HepG2 (cell line): ENCODE measurements at regions not wholly inside any gene's neighbourhood (a gene's known extent, or its start where the extent isn't known, plus 50 kb on each side); places are given as distances from the start of the nearest gene placed in this dataset.

Experiments
- ATAC-seq: fragments of 200-7000 bp; cut with Tn5 transposase; 3 replicates; pipeline ENCODE4 v1.9.1; 2020; ENCODE audit warnings: mild to moderate bottlenecking, moderate library complexity
- BruUV-seq: library from RNA; stranded (reverse); fragments of 400-500 nt; replicated peaks from 2 replicates; lab custom pipeline; 2021; lab: Mats Ljungman, UMichigan
- CTCF ChIA-PET: fragments of 300-600 bp; formaldehyde crosslinking; extraction: SDS; loops from one replicate; lab custom pipeline; 2021; ENCODE audit warnings: low total read pairs, inconsistent platforms, low intra/inter-chr PET ratio; lab: Yijun Ruan, JAX
- POLR2A ChIA-PET: fragments of 350-600 bp; sonication (Branson Sonifier 250); formaldehyde crosslinking; loops from one replicate; lab custom pipeline; 2020; ENCODE audit warnings: antibody characterized with exemption, inconsistent platforms; lab: Yijun Ruan, JAX
- DNase-seq: peaks from one replicate; pipeline ENCODE4 v3.0.0-alpha.2; 2015; ENCODE audit warnings: low spot score
- FAIRE-seq: peaks from 3 replicates; lab custom pipeline; 2011; peaks lifted over from hg19 to GRCh38; lab: Jason Lieb, UNC
- H2AFZ ChIP-seq: one replicate; pipeline ENCODE4 v1.6.1; 2011; ENCODE audit warnings: low read length, inconsistent platforms
- H3K27ac ChIP-seq: fragments of 300-600 bp; 3 replicates; pipeline ENCODE4 v1.8.0; 2011; ENCODE audit warnings: mixed run types, mild to moderate bottlenecking, mixed read lengths, low read length, inconsistent platforms; ENCODE audit not compliant: insufficient read depth; ENCODE audit errors: extremely low read length
- H3K27me3 ChIP-seq, 2 experiments: fragments of 200-600 bp in 1 of 2; 2 replicates in 1 of 2; 3 replicates in 1 of 2; pipeline versions ENCODE4 v1.6.0 to v1.8.0; 2011; ENCODE audit warnings: low read length in 2 of 2, mild to moderate bottlenecking in 2 of 2, moderate library complexity in 2 of 2, inconsistent platforms in 1 of 2; ENCODE audit not compliant: insufficient read depth in 2 of 2, control insufficient read depth in 1 of 2
- H3K36me3 ChIP-seq, 2 experiments: fragments of 200-600 bp in 1 of 2; replicated peaks in 1 of 2; 2 replicates in 1 of 2; 3 replicates in 1 of 2; pipeline versions ENCODE4 v1.5.1 to v1.8.0; 2011; ENCODE audit warnings: low read length in 2 of 2, inconsistent platforms in 1 of 2; ENCODE audit not compliant: insufficient read depth in 2 of 2, control insufficient read depth in 1 of 2
- H3K4me1 ChIP-seq: 2 replicates; pipeline ENCODE4 v1.5.1; 2012; ENCODE audit warnings: low read length, inconsistent platforms; ENCODE audit not compliant: insufficient read depth
- H3K4me2 ChIP-seq: 2 replicates; pipeline ENCODE4 v1.6.0; 2011; ENCODE audit warnings: low read depth, low read length, inconsistent platforms
- H3K4me3 ChIP-seq, 3 experiments: fragments of 200-600 bp in 1 of 3; sonication (generic), shearing (Covaris generic) in 1 of 3; replicated peaks in 1 of 3; 2 replicates each; pipeline ENCODE4 v1.5.1; 2011 to 2016; ENCODE audit warnings: low read length in 3 of 3, inconsistent platforms in 2 of 3, low read depth in 2 of 3, mild to moderate bottlenecking in 2 of 3, control low read depth in 1 of 3, mixed read lengths in 1 of 3; ENCODE audit not compliant: insufficient read depth in 1 of 3
- H3K79me2 ChIP-seq: one replicate; pipeline ENCODE4 v1.6.1; 2011; ENCODE audit warnings: low read length, inconsistent platforms; ENCODE audit not compliant: insufficient read depth
- H3K9ac ChIP-seq: 2 replicates; pipeline ENCODE4 v1.6.0; 2011; ENCODE audit warnings: mild to moderate bottlenecking, low read depth, low read length, inconsistent platforms; ENCODE audit not compliant: insufficient read depth
- H3K9me3 ChIP-seq: 2 replicates; pipeline ENCODE4 v1.5.1; 2012; ENCODE audit warnings: mild to moderate bottlenecking, low read length
- H4K20me1 ChIP-seq: 2 replicates; pipeline ENCODE4 v1.6.0; 2011; ENCODE audit warnings: inconsistent platforms, mild to moderate bottlenecking, low read length, moderate library complexity; ENCODE audit not compliant: insufficient read depth
- ETV5 ChIP-seq: IDR thresholded peaks from 2 replicates; pipeline ENCODE4 v1.6.1; 2018; ENCODE audit warnings: missing biosample characterization, missing genetic modification reagents, inconsistent platforms, borderline replicate concordance
- KDM6A ChIP-seq: IDR thresholded peaks from 2 replicates; pipeline ENCODE4 v1.6.1; 2016; ENCODE audit warnings: low read depth
- SATB2 ChIP-seq: sonication (generic); formaldehyde crosslinking; IDR thresholded peaks from 2 replicates; pipeline ENCODE4 v1.5.0; 2020; ENCODE audit warnings: missing genetic modification reagents
- ZNF550 ChIP-seq: sonication (generic); formaldehyde crosslinking; IDR thresholded peaks from 2 replicates; pipeline ENCODE4 v1.4.0; 2020; ENCODE audit warnings: mild to moderate bottlenecking, missing genetic modification reagents, borderline replicate concordance
- ZNF839 ChIP-seq: sonication (generic); formaldehyde crosslinking; IDR thresholded peaks from 2 replicates; pipeline ENCODE4 v1.4.0; 2020; ENCODE audit warnings: missing genetic modification reagents, mild to moderate bottlenecking, borderline replicate concordance
- WGBS: methylation state at CpG from one replicate; pipeline ENCODE4 v1.1.6; 2017; ENCODE audit warnings: low lambda C conversion rate; 5-methylcytosine and 5-hydroxymethylcytosine counted together
- in situ Hi-C: cut with HindIII; loops from 2 replicates; pipeline ENCODE4 v1.10.0; 2017; ENCODE audit warnings: low pct_unique_long_range_greater_than_20kb; ENCODE audit not compliant: extremely low pct_ligation_motif_present
- intact Hi-C: fragments of 100-400 bp; cut with micrococcal nuclease; formaldehyde crosslinking; loops from one replicate; pipeline ENCODE4 v1.10.0; 2022; ENCODE audit not compliant: unreplicated experiment
- TF ChIP-seq, protein P1 (sequence below): sonication (generic); formaldehyde crosslinking; IDR thresholded peaks from 2 replicates; pipeline ENCODE4 v1.5.0; 2020; ENCODE audit warnings: mild to moderate bottlenecking, low read depth, missing genetic modification reagents, borderline replicate concordance
- TF ChIP-seq, protein P2 (sequence below): sonication (generic); formaldehyde crosslinking; IDR thresholded peaks from 2 replicates; pipeline ENCODE4 v1.4.0; 2020; ENCODE audit warnings: missing genetic modification reagents, borderline replicate concordance

DNA sequence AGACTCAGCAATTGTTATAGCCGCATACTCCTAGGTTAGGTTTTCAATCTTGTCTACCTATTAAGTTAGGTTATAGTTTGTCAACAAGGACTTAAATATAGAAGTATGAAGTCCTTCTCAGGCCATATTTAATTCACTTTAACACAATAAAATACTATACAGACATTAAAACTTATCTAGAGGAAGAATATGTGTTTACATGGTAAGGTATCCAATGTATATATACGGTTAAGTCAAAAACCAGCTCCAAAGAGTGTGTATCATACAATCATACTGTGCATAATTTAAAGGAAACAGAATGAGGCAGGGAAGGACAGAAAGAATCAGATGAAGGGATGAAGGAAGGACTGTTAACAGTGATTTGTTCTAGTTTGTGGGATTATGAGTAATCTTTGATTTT, 79.5 kb upstream of the LANCL2 start:
- intact Hi-C loops = loop anchor here (10.0 kb wide), 1 partner anchor 59 kb away; no protein-coding TSS in a partner anchor
- no peak for FAIRE-seq
- CTCF ChIA-PET = no interaction called here

More for the DNA sequence above, 79.5 kb upstream of the LANCL2 start:
- Histone ChIP-seq H3K9ac (no peak overlapping the region), H3K4me3 (no peak overlapping the region), H4K20me1 (no peaks in the 10 kb centered on the region), H3K27ac (no peak overlapping the region), H3K4me2 (no peak overlapping the region), H3K79me2 (no peaks in the 10 kb centered on the region), H3K36me3 (no peaks in the 10 kb centered on the region), H2AFZ (no peak overlapping the region), H3K4me1 (no peaks in the 10 kb centered on the region)
- no TSS peak for BruUV-seq
- 58% methylated on average over 2 of the region's 2 CpGs for WGBS
- in situ Hi-C loops = no loop called here
- ATAC-seq = no peak
- TF ChIP-seq ZNF839 (CRISPR knock-in tag) (no peak), ETV5 (no peak), SATB2 (CRISPR knock-in tag) (no peak), ZNF550 (CRISPR knock-in tag) (no peak), KDM6A (CRISPR knock-in tag) (no peak)
- TF ChIP-seq, protein P1, sequence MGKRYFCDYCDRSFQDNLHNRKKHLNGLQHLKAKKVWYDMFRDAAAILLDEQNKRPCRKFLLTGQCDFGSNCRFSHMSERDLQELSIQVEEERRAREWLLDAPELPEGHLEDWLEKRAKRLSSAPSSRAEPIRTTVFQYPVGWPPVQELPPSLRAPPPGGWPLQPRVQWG (CRISPR knock-in tag) = no peak
- TF ChIP-seq, protein P2, sequence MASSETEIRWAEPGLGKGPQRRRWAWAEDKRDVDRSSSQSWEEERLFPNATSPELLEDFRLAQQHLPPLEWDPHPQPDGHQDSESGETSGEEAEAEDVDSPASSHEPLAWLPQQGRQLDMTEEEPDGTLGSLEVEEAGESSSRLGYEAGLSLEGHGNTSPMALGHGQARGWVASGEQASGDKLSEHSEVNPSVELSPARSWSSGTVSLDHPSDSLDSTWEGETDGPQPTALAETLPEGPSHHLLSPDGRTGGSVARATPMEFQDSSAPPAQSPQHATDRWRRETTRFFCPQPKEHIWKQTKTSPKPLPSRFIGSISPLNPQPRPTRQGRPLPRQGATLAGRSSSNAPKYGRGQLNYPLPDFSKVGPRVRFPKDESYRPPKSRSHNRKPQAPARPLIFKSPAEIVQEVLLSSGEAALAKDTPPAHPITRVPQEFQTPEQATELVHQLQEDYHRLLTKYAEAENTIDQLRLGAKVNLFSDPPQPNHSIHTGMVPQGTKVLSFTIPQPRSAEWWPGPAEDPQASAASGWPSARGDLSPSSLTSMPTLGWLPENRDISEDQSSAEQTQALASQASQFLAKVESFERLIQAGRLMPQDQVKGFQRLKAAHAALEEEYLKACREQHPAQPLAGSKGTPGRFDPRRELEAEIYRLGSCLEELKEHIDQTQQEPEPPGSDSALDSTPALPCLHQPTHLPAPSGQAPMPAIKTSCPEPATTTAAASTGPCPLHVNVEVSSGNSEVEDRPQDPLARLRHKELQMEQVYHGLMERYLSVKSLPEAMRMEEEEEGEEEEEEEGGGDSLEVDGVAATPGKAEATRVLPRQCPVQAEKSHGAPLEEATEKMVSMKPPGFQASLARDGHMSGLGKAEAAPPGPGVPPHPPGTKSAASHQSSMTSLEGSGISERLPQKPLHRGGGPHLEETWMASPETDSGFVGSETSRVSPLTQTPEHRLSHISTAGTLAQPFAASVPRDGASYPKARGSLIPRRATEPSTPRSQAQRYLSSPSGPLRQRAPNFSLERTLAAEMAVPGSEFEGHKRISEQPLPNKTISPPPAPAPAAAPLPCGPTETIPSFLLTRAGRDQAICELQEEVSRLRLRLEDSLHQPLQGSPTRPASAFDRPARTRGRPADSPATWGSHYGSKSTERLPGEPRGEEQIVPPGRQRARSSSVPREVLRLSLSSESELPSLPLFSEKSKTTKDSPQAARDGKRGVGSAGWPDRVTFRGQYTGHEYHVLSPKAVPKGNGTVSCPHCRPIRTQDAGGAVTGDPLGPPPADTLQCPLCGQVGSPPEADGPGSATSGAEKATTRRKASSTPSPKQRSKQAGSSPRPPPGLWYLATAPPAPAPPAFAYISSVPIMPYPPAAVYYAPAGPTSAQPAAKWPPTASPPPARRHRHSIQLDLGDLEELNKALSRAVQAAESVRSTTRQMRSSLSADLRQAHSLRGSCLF (CRISPR knock-in tag) = no peak
- TF ChIP-seq, all 625 proteins: peak for 0
- Histone ChIP-seq H3K9me3 (no peaks in the 10 kb centered on the region), H3K27me3 (no peaks in the 10 kb centered on the region; a peak in 1 of 5 replicates)
- POLR2A ChIA-PET = no interaction called here
- DNase-seq = no peak
